GM12878 (cell line): ENCODE measurements at regions not wholly inside any gene's neighbourhood (a gene's known extent, or its start where the extent isn't known, plus 50 kb on each side); places are given as distances from the start of the nearest gene placed in this dataset.

Source experiments
- ATAC-seq: fragments of 200-7000 bp; cut with Tn5 transposase; 3 replicates; pipeline ENCODE4 v1.9.1; 2020; ENCODE audit warnings: mild to moderate bottlenecking, moderate library complexity
- BruUV-seq: library from RNA; stranded (reverse); fragments of 400-500 nt; replicated peaks from 2 replicates; lab custom pipeline; 2021; lab: Mats Ljungman, UMichigan
- CTCF ChIA-PET: fragments of 300-600 bp; sonication (Branson Sonifier 250); formaldehyde crosslinking; extraction: SDS; loops from one replicate; lab custom pipeline; 2021; ENCODE audit warnings: inconsistent platforms; lab: Yijun Ruan, JAX
- POLR2A ChIA-PET: fragments of 350-600 bp; formaldehyde crosslinking; extraction: SDS; loops from one replicate; lab custom pipeline; 2021; ENCODE audit warnings: inconsistent platforms; lab: Charles Lee
- RAD21 ChIA-PET: fragments of 300-600 bp; sonication (Branson Sonifier 250); formaldehyde crosslinking; loops from one replicate; lab custom pipeline; 2023; ENCODE audit warnings: antibody characterized with exemption; ENCODE audit not compliant: unreplicated experiment; lab: Charles Lee
- SMC1A ChIA-PET: fragments of 300-600 bp; sonication (Branson Sonifier 250); formaldehyde crosslinking; loops from one replicate; lab custom pipeline; 2023; ENCODE audit not compliant: unreplicated experiment, uncharacterized antibody; lab: Charles Lee
- DNase-seq: peaks from one replicate; pipeline ENCODE4 v3.0.0-alpha.2; 2011; ENCODE audit warnings: low read depth, low spot score
- FAIRE-seq: peaks from 3 replicates; lab custom pipeline; 2011; peaks lifted over from hg19 to GRCh38; lab: Jason Lieb, UNC
- H2AFZ ChIP-seq: 2 replicates; pipeline ENCODE4 v1.6.0; 2011; ENCODE audit warnings: low read depth, low read length, control low read depth; ENCODE audit not compliant: control insufficient read depth
- H3K27ac ChIP-seq: 2 replicates; pipeline ENCODE4 v1.5.1; 2011; ENCODE audit warnings: control low read depth; ENCODE audit not compliant: control insufficient read depth, insufficient read depth
- H3K27me3 ChIP-seq, 2 experiments: replicated peaks in 1 of 2; 2 replicates each; pipeline versions ENCODE4 v1.6.0 to v1.6.1; 2011; ENCODE audit warnings: low read length in 1 of 2; ENCODE audit not compliant: control insufficient read depth in 2 of 2, insufficient read depth in 2 of 2
- H3K36me3 ChIP-seq, 2 experiments: 2 replicates each; pipeline ENCODE4 v1.5.1; 2011; ENCODE audit warnings: low read length in 1 of 2; ENCODE audit not compliant: control insufficient read depth in 2 of 2, insufficient read depth in 2 of 2
- H3K4me1 ChIP-seq: 2 replicates; pipeline ENCODE4 v1.6.1; 2011; ENCODE audit warnings: mild to moderate bottlenecking, low read length, moderate library complexity, mixed read lengths; ENCODE audit not compliant: control insufficient read depth, insufficient read depth
- H3K4me2 ChIP-seq: 2 replicates; pipeline ENCODE4 v1.6.0; 2011; ENCODE audit warnings: control low read depth; ENCODE audit not compliant: control insufficient read depth, insufficient read depth
- H3K4me3 ChIP-seq: fragments of 200-600 bp; sonication (generic); 2 replicates; pipeline ENCODE4 v1.5.1; 2016
- H3K79me2 ChIP-seq: 2 replicates; pipeline ENCODE4 v1.6.0; 2011; ENCODE audit warnings: low read length; ENCODE audit not compliant: control insufficient read depth, insufficient read depth
- H3K9ac ChIP-seq: 2 replicates; pipeline ENCODE4 v1.8.0; 2011; ENCODE audit warnings: low read length, control low read depth, mixed read lengths; ENCODE audit not compliant: control insufficient read depth, insufficient read depth
- H3K9me3 ChIP-seq: replicated peaks from 3 replicates; pipeline ENCODE4 v1.5.1; 2011; ENCODE audit warnings: mild to moderate bottlenecking, low read length; ENCODE audit not compliant: control insufficient read depth, insufficient read depth
- H4K20me1 ChIP-seq: 2 replicates; pipeline ENCODE4 v1.6.0; 2011; ENCODE audit not compliant: control insufficient read depth, insufficient read depth
- ASH2L ChIP-seq: fragments of 300-600, 200-600 bp; sonication (generic); IDR thresholded peaks from 2 replicates; pipeline ENCODE4 v1.6.1; 2017; ENCODE audit warnings: low read depth, mild to moderate bottlenecking, borderline replicate concordance
- HDAC6 ChIP-seq: fragments of 200-600 bp; sonication (generic); IDR thresholded peaks from one replicate; pipeline ENCODE4 v1.8.0; 2017; ENCODE audit warnings: antibody characterized with exemption; ENCODE audit not compliant: unreplicated experiment
- HSF1 ChIP-seq: fragments of 150-350 bp; IDR thresholded peaks from 2 replicates; pipeline ENCODE4 v1.6.1; 2014; ENCODE audit warnings: mild to moderate bottlenecking, low read depth, low read length
- MEF2B ChIP-seq: fragments of 450-650 bp; IDR thresholded peaks from 2 replicates; pipeline ENCODE4 v1.6.1; 2018; ENCODE audit warnings: mild to moderate bottlenecking, moderate library complexity; ENCODE audit not compliant: partially characterized antibody, poor library complexity, severe bottlenecking
- MLLT1 ChIP-seq: fragments of 450-650 bp; IDR thresholded peaks from 2 replicates; pipeline ENCODE4 v1.6.1; 2016; ENCODE audit warnings: mild to moderate bottlenecking
- RBBP5 ChIP-seq: fragments of 200-600 bp; sonication (generic); conservative IDR thresholded peaks from 2 replicates; pipeline ENCODE4 v1.6.1; 2016
- TBL1XR1 ChIP-seq: IDR thresholded peaks from 2 replicates; pipeline ENCODE4 v1.6.1; 2012; ENCODE audit warnings: low read depth, low read length, improper control_type of control experiment
- ZNF207 ChIP-seq: fragments of 450-650 bp; IDR thresholded peaks from 2 replicates; pipeline ENCODE4 v1.6.1; 2014; ENCODE audit warnings: antibody characterized with exemption, mild to moderate bottlenecking, borderline replicate concordance
- in situ Hi-C: fragments of 300-500 bp; cut with MboI; formaldehyde crosslinking; loops from 9 replicates; pipeline ENCODE4 v1.14.3; 2018; ENCODE audit warnings: mixed read lengths
- intact Hi-C: fragments of 100-400 bp; cut with micrococcal nuclease; formaldehyde crosslinking; loops from one replicate; pipeline ENCODE4 v1.14.2; 2022; ENCODE audit not compliant: unreplicated experiment

- no peak overlapping the region for H3K4me2 ChIP-seq
- H3K4me3 ChIP-seq: no peak overlapping the region
- H3K27ac ChIP-seq: no peak overlapping the region
- FAIRE-seq (no peak), DNase-seq (no peak), ATAC-seq (no peak)
- no peaks in the 10 kb centered on the region for H3K9me3 ChIP-seq
- intact Hi-C loops: no loop called here
- in situ Hi-C loops: no loop called here
- H3K4me1 ChIP-seq: no peaks in the 10 kb centered on the region
- H3K79me2 ChIP-seq: no peaks in the 10 kb centered on the region
- no peak for TF ChIP-seq HSF1
- TF ChIP-seq MEF2B: no peak
- TF ChIP-seq MLLT1: no peak
- no peak for TF ChIP-seq HDAC6
- TF ChIP-seq TBL1XR1: no peak
- TF ChIP-seq RBBP5: no peak
- TF ChIP-seq ASH2L: no peak
- no peak for TF ChIP-seq ZNF207
- ChIA-PET CTCF (interaction anchor here (1.0 kb wide), 1 partner anchor 9 kb away, joined by 3 read pairs; no protein-coding TSS in a partner anchor), RAD21 (no interaction called here), POLR2A (no interaction called here), SMC1A (interaction anchor here (1.2 kb wide), 1 partner anchor 35 kb away, joined by 3 read pairs; no protein-coding TSS in a partner anchor)
- no peak overlapping the region for H2AFZ ChIP-seq
- no peaks in the 10 kb centered on the region for H3K36me3 ChIP-seq
- no peak overlapping the region for H3K9ac ChIP-seq
- H3K27me3 ChIP-seq: no peaks in the 10 kb centered on the region; a peak in 1 of 4 replicates
- no peaks in the 10 kb centered on the region for H4K20me1 ChIP-seq
- BruUV-seq: no TSS peak
These were observed 172.8 kb upstream of the CDK1 start for GRCh38 chr10:60605476-60605875.
